ENCODE measurements at regions not wholly inside any gene's neighbourhood (a gene's known extent, or its start where the extent isn't known, plus 50 kb on each side); places are given as distances from the start of the nearest gene placed in this dataset.

DNA sequence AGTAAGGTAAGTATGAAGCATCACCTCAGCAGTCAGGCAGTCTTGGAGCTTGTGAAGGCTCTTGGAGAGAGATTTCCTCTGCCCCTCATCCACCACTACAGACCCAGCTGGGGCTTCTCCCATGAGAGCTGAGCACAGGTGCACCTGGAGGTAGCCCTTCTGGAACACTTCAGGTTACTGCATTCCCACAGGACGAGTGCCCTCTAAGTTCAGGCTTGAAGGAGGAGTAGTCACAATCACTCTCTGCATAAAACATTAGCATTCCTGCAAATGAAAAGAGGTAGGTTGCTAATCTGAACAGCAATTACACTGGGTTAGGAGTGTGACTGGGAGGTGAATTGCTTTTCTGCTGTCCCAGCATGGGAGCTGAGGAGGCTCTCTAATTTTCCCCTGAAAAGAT is 308.8 kb downstream of the TEX13C start:
- no peaks in the 10 kb centered on the region for H3K36me3 Mint-ChIP-seq (ENCODE audit: insufficient read depth, unreplicated experiment)
- intact Hi-C loops (cut with micrococcal nuclease; ENCODE audit: unreplicated experiment): no loop called here
- peaks cover 9% of the 10 kb centered on the region for H3K9me3 Mint-ChIP-seq (ENCODE audit: low read depth, unreplicated experiment)
- no peak overlapping the region for H3K4me3 Mint-ChIP-seq (ENCODE audit: low read depth, unreplicated experiment)
- no TSS peak for BruUV-seq (replicated peaks)
- TF ChIP-seq, protein P1, sequence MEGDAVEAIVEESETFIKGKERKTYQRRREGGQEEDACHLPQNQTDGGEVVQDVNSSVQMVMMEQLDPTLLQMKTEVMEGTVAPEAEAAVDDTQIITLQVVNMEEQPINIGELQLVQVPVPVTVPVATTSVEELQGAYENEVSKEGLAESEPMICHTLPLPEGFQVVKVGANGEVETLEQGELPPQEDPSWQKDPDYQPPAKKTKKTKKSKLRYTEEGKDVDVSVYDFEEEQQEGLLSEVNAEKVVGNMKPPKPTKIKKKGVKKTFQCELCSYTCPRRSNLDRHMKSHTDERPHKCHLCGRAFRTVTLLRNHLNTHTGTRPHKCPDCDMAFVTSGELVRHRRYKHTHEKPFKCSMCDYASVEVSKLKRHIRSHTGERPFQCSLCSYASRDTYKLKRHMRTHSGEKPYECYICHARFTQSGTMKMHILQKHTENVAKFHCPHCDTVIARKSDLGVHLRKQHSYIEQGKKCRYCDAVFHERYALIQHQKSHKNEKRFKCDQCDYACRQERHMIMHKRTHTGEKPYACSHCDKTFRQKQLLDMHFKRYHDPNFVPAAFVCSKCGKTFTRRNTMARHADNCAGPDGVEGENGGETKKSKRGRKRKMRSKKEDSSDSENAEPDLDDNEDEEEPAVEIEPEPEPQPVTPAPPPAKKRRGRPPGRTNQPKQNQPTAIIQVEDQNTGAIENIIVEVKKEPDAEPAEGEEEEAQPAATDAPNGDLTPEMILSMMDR (IDR thresholded peaks at IDR 0.05; ENCODE audit: unreplicated experiment): no peak
- H3K27ac Mint-ChIP-seq (ENCODE audit: unreplicated experiment): no peak overlapping the region
- no peaks in the 10 kb centered on the region for H3K27me3 Mint-ChIP-seq (ENCODE audit: unreplicated experiment)
- no peak for DNase-seq
- H3K4me1 Mint-ChIP-seq (ENCODE audit: low read depth, unreplicated experiment): no peaks in the 10 kb centered on the region
- CTCF ChIA-PET: no interaction called here

DNA sequence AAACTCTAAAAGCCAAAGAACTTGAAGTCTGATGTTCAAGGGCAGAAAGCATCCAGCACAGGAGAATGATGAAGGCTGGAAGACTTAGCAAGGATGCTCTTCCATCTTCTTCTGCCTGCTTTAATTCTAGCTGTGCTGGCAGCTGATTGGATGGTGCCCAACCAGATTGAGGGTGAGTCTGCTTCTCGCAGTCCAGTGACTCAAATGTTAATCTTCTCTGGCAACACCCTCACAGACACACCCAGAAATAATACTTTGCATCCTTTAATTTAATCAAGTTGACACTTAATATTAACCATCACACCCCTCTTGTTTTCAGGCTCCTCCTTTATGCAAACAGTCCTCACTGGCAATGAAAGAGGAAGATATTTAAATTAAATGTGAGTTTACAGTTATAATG is 321.7 kb downstream of the TEX13C start:
- H3K27ac Mint-ChIP-seq (ENCODE audit: unreplicated experiment): no peak overlapping the region
- no peaks in the 10 kb centered on the region for H3K27me3 Mint-ChIP-seq (ENCODE audit: unreplicated experiment)
- TF ChIP-seq, protein P1 (IDR thresholded peaks at IDR 0.05; ENCODE audit: unreplicated experiment): no peak
- CTCF ChIA-PET: no interaction called here
- no peaks in the 10 kb centered on the region for H3K4me1 Mint-ChIP-seq (ENCODE audit: low read depth, unreplicated experiment)
- no TSS peak for BruUV-seq (replicated peaks)
- H3K9me3 Mint-ChIP-seq (ENCODE audit: low read depth, unreplicated experiment): peaks cover 8% of the 10 kb centered on the region
- intact Hi-C loops (cut with micrococcal nuclease; ENCODE audit: unreplicated experiment): no loop called here
- no peaks in the 10 kb centered on the region for H3K36me3 Mint-ChIP-seq (ENCODE audit: insufficient read depth, unreplicated experiment)
- H3K4me3 Mint-ChIP-seq (ENCODE audit: low read depth, unreplicated experiment): no peak overlapping the region
- DNase-seq: no peak

- H3K4me3 Mint-ChIP-seq (ENCODE audit: low read depth, unreplicated experiment): no peak overlapping the region
- intact Hi-C loops (cut with micrococcal nuclease; ENCODE audit: unreplicated experiment): no loop called here
- H3K36me3 Mint-ChIP-seq (ENCODE audit: insufficient read depth, unreplicated experiment): no peaks in the 10 kb centered on the region
- no TSS peak for BruUV-seq (replicated peaks)
- H3K4me1 Mint-ChIP-seq (ENCODE audit: low read depth, unreplicated experiment): no peaks in the 10 kb centered on the region
- DNase-seq: no peak
- CTCF ChIA-PET: no interaction called here
- H3K27me3 Mint-ChIP-seq (ENCODE audit: unreplicated experiment): no peaks in the 10 kb centered on the region
- peaks cover 14% of the 10 kb centered on the region for H3K9me3 Mint-ChIP-seq (ENCODE audit: low read depth, unreplicated experiment)
- H3K27ac Mint-ChIP-seq (ENCODE audit: unreplicated experiment): no peak overlapping the region
- TF ChIP-seq, protein P1 (IDR thresholded peaks at IDR 0.05; ENCODE audit: unreplicated experiment): no peak
Observed at GRCh38 chrX:125646195-125646594, 326.5 kb downstream of the TEX13C start.

- BruUV-seq (replicated peaks): no TSS peak
- TF ChIP-seq, protein P1 (IDR thresholded peaks at IDR 0.05; ENCODE audit: unreplicated experiment): no peak
- Mint-ChIP-seq H3K27ac (ENCODE audit: unreplicated experiment) (no peak overlapping the region), H3K9me3 (ENCODE audit: low read depth, unreplicated experiment) (peaks cover 11% of the 10 kb centered on the region), H3K4me3 (ENCODE audit: low read depth, unreplicated experiment) (no peak overlapping the region), H3K4me1 (ENCODE audit: low read depth, unreplicated experiment) (no peaks in the 10 kb centered on the region), H3K36me3 (ENCODE audit: insufficient read depth, unreplicated experiment) (no peaks in the 10 kb centered on the region), H3K27me3 (ENCODE audit: unreplicated experiment) (no peaks in the 10 kb centered on the region)
- no peak for DNase-seq
- CTCF ChIA-PET: no interaction called here
- intact Hi-C loops (cut with micrococcal nuclease; ENCODE audit: unreplicated experiment): loop anchor here (5.0 kb wide), 1 partner anchor 426 kb away; no protein-coding TSS in a partner anchor
Observed at GRCh38 chrX:125651426-125651825, 331.8 kb downstream of the TEX13C start.
